Jurkat, Clone E6-1 (cell line): ENCODE measurements at regions not wholly inside any gene's neighbourhood (a gene's known extent, or its start where the extent isn't known, plus 50 kb on each side); places are given as distances from the start of the nearest gene placed in this dataset.

ENCODE experiments used
- DNase-seq: peaks from one replicate; pipeline ENCODE4 v3.0.0-alpha.2; 2011; ENCODE audit warnings: low read depth, low spot score
- H3K4me3 ChIP-seq: 2 replicates; pipeline ENCODE4 v1.5.1; 2011; ENCODE audit warnings: mild to moderate bottlenecking, low read length, control low read depth, moderate library complexity

- no peak for DNase-seq
- H3K4me3 ChIP-seq, result no peak overlapping the region
Measured at GRCh38 chr3:88209356-88209755, 59.6 kb downstream of the C3orf38 start.

- H3K4me3 ChIP-seq, result no peak overlapping the region
- DNase-seq, result no peak
Measured at GRCh38 chr3:88211096-88211890, 61.5 kb downstream of the C3orf38 start.

GRCh38 chr3:88219138-88219792 is 69.5 kb downstream of the C3orf38 start:
- peak; percentile 54 for DNase-seq
- H3K4me3 ChIP-seq, result no peak overlapping the region

- no peak overlapping the region for H3K4me3 ChIP-seq
Measured at GRCh38 chr3:88220126-88220525, 70.4 kb downstream of the C3orf38 start.

GRCh38 chr3:88221726-88222125 is 72.0 kb downstream of the C3orf38 start:
- DNase-seq, result no peak
- H3K4me3 ChIP-seq, result no peak overlapping the region

More at GRCh38 chr3:88220126-88220525, 70.4 kb downstream of the C3orf38 start:
- DNase-seq, result no peak

- H3K4me3 ChIP-seq, result no peak overlapping the region
- DNase-seq, result no peak
Measured at GRCh38 chr3:88222343-88222742, 72.6 kb downstream of the C3orf38 start.

- no peak for DNase-seq
Measured at GRCh38 chr3:88225326-88226008, 75.7 kb downstream of the C3orf38 start.

GRCh38 chr3:88226910-88227309 is 77.2 kb downstream of the C3orf38 start:
- no peak for DNase-seq
- H3K4me3 ChIP-seq, result no peak overlapping the region

More at GRCh38 chr3:88225326-88226008, 75.7 kb downstream of the C3orf38 start:
- H3K4me3 ChIP-seq, result no peak overlapping the region

- no peak overlapping the region for H3K4me3 ChIP-seq
- DNase-seq, result no peak
Measured at GRCh38 chr3:88230638-88231037, 80.9 kb downstream of the C3orf38 start.

GRCh38 chr3:88231207-88231606 is 81.4 kb downstream of the C3orf38 start:
- H3K4me3 ChIP-seq, result no peak overlapping the region
- no peak for DNase-seq

GRCh38 chr3:88231632-88232031 is 81.9 kb downstream of the C3orf38 start:
- H3K4me3 ChIP-seq, result no peak overlapping the region
- DNase-seq, result no peak

- DNase-seq, result no peak
- no peak overlapping the region for H3K4me3 ChIP-seq
Measured at GRCh38 chr3:88235102-88235501, 85.3 kb downstream of the C3orf38 start.

- DNase-seq, result no peak
- H3K4me3 ChIP-seq, result no peak overlapping the region
Measured at GRCh38 chr3:88239870-88240269, 90.1 kb downstream of the C3orf38 start.

GRCh38 chr3:88248658-88249057 is 98.9 kb downstream of the C3orf38 start:
- no peak for DNase-seq
- H3K4me3 ChIP-seq, result no peak overlapping the region

GRCh38 chr3:88259045-88259444 is 109.3 kb downstream of the C3orf38 start:
- no peak overlapping the region for H3K4me3 ChIP-seq
- no peak for DNase-seq

GRCh38 chr3:88262527-88262926 is 112.8 kb downstream of the C3orf38 start:
- H3K4me3 ChIP-seq, result no peak overlapping the region
- no peak for DNase-seq

- no peak for DNase-seq
- H3K4me3 ChIP-seq, result no peak overlapping the region
Measured at GRCh38 chr3:88263417-88264100, 113.8 kb downstream of the C3orf38 start.

GRCh38 chr3:88267441-88267840 is 117.7 kb downstream of the C3orf38 start:
- no peak overlapping the region for H3K4me3 ChIP-seq
- DNase-seq, result no peak

GRCh38 chr3:88267847-88268246 is 118.1 kb downstream of the C3orf38 start:
- H3K4me3 ChIP-seq, result no peak overlapping the region
- no peak for DNase-seq

GRCh38 chr3:88280326-88280725 is 130.6 kb downstream of the C3orf38 start:
- no peak for DNase-seq
- no peak overlapping the region for H3K4me3 ChIP-seq
